ENCODE measurements at regions not wholly inside any gene's neighbourhood (a gene's known extent, or its start where the extent isn't known, plus 50 kb on each side); places are given as distances from the start of the nearest gene placed in this dataset.

- DNase-seq (ENCODE audit: low read depth in 2 of 2), result no peak
- TF ChIP-seq, protein P1, sequence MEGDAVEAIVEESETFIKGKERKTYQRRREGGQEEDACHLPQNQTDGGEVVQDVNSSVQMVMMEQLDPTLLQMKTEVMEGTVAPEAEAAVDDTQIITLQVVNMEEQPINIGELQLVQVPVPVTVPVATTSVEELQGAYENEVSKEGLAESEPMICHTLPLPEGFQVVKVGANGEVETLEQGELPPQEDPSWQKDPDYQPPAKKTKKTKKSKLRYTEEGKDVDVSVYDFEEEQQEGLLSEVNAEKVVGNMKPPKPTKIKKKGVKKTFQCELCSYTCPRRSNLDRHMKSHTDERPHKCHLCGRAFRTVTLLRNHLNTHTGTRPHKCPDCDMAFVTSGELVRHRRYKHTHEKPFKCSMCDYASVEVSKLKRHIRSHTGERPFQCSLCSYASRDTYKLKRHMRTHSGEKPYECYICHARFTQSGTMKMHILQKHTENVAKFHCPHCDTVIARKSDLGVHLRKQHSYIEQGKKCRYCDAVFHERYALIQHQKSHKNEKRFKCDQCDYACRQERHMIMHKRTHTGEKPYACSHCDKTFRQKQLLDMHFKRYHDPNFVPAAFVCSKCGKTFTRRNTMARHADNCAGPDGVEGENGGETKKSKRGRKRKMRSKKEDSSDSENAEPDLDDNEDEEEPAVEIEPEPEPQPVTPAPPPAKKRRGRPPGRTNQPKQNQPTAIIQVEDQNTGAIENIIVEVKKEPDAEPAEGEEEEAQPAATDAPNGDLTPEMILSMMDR (IDR thresholded peaks at IDR 0.05; ENCODE audit: low read depth, low read length), result no peak
Observed at GRCh38 chr3:31117854-31118253, 223.4 kb upstream of the GADL1 start.

DNA sequence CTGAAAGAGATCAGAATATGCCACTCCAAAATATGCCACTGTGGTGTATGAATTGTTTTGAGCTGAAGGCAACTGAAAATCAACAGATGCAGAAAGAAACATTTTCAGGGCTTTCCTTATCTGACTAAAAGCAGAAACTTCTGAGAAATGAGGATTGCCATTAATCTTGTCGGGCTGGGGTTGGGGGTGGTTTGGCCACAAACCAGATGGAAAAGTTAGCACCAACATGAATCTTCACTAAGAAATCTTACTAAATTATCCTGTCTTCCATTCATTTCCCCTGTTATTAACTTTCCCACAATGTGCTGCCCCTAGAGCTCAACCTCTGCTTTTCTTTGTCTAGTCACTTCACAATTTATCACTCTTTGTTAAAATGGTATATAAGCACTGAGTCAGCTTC is 229.9 kb upstream of the GADL1 start:
- TF ChIP-seq, protein P1 (IDR thresholded peaks at IDR 0.05; ENCODE audit: low read depth, low read length), result no peak
- H3K4me3 ChIP-seq (replicated peaks in 1 of 2; ENCODE audit: low read depth in 2 of 2, low read length in 2 of 2), result no peak overlapping the region
- DNase-seq (ENCODE audit: low read depth in 2 of 2), result peak in 1 of 2 donors; percentile 6

More at GRCh38 chr3:31117854-31118253, 223.4 kb upstream of the GADL1 start:
- H3K4me3 ChIP-seq (replicated peaks in 1 of 2; ENCODE audit: low read depth in 2 of 2, low read length in 2 of 2), result no peak overlapping the region

DNA sequence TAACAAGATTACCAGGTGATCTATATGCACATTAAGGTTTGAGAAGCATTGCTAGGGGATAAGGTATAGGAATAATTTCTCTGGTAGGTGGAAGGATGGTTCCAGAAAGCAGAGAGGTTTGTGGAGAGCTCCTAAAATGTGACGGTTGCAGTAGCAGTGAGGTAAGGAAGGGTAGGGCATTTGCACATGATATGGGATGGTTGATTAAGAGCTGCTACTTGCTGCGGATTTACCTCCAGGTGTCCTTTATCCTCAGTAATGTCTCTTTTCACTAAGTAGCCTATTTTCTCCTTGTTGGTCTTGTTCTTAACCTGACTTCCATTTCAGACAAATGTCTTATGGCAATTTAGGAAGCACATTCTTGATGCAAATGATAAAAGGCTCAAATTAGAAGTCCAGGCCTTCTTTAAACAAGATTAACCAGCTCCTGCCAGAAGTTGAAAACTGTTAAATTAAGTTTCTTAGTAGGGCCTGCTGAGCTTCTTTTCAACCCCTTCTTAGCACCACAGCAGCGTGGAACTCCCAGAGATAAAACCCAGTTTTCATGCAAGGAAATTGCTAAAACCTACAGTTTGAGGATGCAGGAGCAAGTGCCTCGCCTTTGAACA is 231.1 kb upstream of the GADL1 start:
- TF ChIP-seq, protein P1 (IDR thresholded peaks at IDR 0.05; ENCODE audit: low read depth, low read length), result no peak
- H3K4me3 ChIP-seq (replicated peaks in 1 of 2; ENCODE audit: low read depth in 2 of 2, low read length in 2 of 2), result no peak overlapping the region
- no peak for DNase-seq (ENCODE audit: low read depth in 2 of 2)

GRCh38 chr3:31129241-31129640 is 234.8 kb upstream of the GADL1 start:
- TF ChIP-seq, protein P1 (IDR thresholded peaks at IDR 0.05; ENCODE audit: low read depth, low read length), result no peak
- no peak for DNase-seq (ENCODE audit: low read depth in 2 of 2)
- H3K4me3 ChIP-seq (replicated peaks in 1 of 2; ENCODE audit: low read depth in 2 of 2, low read length in 2 of 2), result no peak overlapping the region

DNA sequence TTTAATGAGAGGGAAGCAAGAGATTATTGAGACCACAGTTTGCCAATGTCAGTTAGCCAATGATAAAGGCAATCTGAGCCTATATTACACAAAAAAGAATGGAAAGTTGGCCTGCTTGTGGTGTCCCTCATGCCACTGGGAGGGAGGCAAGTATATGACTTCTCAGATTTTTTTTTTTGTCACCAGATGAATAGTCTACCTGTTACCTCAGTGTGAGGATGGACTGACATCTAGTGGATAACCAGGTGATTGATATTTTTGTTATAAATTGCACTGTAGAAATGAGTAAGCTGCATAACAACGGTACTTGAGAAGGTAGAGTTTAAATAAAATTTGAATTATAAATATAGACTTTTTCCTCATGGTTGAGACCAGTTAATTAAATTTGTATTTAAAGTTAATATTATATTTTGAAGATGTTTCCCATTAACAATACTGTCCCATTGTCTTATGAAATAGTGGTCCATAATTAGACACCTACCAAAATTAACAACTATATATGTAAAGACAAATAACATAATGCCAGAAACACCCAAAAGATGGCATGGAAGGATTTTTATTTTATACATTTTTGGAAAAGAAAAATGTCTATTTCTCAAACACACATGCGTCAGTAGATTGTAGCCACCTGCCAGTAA is 237.8 kb upstream of the GADL1 start:
- TF ChIP-seq, protein P1 (IDR thresholded peaks at IDR 0.05; ENCODE audit: low read depth, low read length), result peak; percentile 59
- DNase-seq (ENCODE audit: low read depth in 2 of 2), result peak; percentile 65 to 79
- H3K4me3 ChIP-seq (replicated peaks in 1 of 2; ENCODE audit: low read depth in 2 of 2, low read length in 2 of 2), result no peak overlapping the region

GRCh38 chr3:31133541-31133940 is 239.1 kb upstream of the GADL1 start:
- TF ChIP-seq, protein P1 (IDR thresholded peaks at IDR 0.05; ENCODE audit: low read depth, low read length), result no peak
- no peak for DNase-seq (ENCODE audit: low read depth in 2 of 2)
- no peak overlapping the region for H3K4me3 ChIP-seq (replicated peaks in 1 of 2; ENCODE audit: low read depth in 2 of 2, low read length in 2 of 2)

Measured in cardiac fibroblast (primary cell).